Uterus (tissue), 2 donors: ENCODE measurements at regions not wholly inside any gene's neighbourhood (a gene's known extent, or its start where the extent isn't known, plus 50 kb on each side); places are given as distances from the start of the nearest gene placed in this dataset.

Source experiments
- CTCF ChIP-seq, 4 experiments: fragments of 200-600 bp in 2 of 4; fragments of 450-650 bp in 2 of 4; sonication (generic) in 2 of 4; IDR thresholded peaks; one replicate each; pipeline ENCODE4 v1.5.1; 2016 to 2019; ENCODE audit warnings: antibody characterized with exemption in 4 of 4, mild to moderate bottlenecking in 2 of 4, moderate library complexity in 1 of 4
- POLR2A ChIP-seq, 2 donors: fragments of 450-650 bp; IDR thresholded peaks; one replicate each; pipeline ENCODE4 v1.6.1; 2016; ENCODE audit warnings: antibody characterized with exemption in 2 of 2, mild to moderate bottlenecking in 1 of 2, moderate library complexity in 1 of 2

- no peak for TF ChIP-seq CTCF (IDR thresholded peaks at IDR 0.05)
- TF ChIP-seq POLR2A (IDR thresholded peaks at IDR 0.05): no peak
Observed at GRCh38 chr20:56860413-56860812, 231.3 kb downstream of the TFAP2C start.
